Activated B cell treated with CpG ODN at 0.5 μM for 24 hours (primary cell): ENCODE measurements at regions not wholly inside any gene's neighbourhood (a gene's known extent, or its start where the extent isn't known, plus 50 kb on each side); places are given as distances from the start of the nearest gene placed in this dataset.
"Not testable (repeated sequence)": the region's sequence is repeated elsewhere in the genome, so short reads cannot be mapped to it uniquely, and the experiment has no call there.

ENCODE experiments used
- ATAC-seq: fragments of 200-7000 bp; cut with Tn5 transposase; one replicate; pipeline ENCODE4 v1.10.0; 2021; ENCODE audit warnings: low read depth, mild to moderate bottlenecking, moderate library complexity
- CTCF ChIA-PET: fragments of 350-600 bp; sonication (Branson Sonifier 250); formaldehyde crosslinking; loops from one replicate; lab custom pipeline; 2021; ENCODE audit warnings: antibody characterized with exemption; lab: Charles Lee
- POLR2A ChIA-PET: fragments of 350-600 bp; sonication (Branson Sonifier 250); formaldehyde crosslinking; loops from one replicate; lab custom pipeline; 2021; ENCODE audit warnings: antibody characterized with exemption; lab: Charles Lee
- DNase-seq: peaks from one replicate; pipeline ENCODE4 v3.0.0; 2022
- H3K27ac Mint-ChIP-seq: one replicate; pipeline ENCODE4 v1.8.0; 2020; ENCODE audit warnings: mixed read lengths
- H3K27me3 Mint-ChIP-seq: one replicate; pipeline ENCODE4 v1.8.0; 2021; ENCODE audit warnings: mixed read lengths
- H3K36me3 Mint-ChIP-seq: one replicate; pipeline ENCODE4 v1.8.0; 2021; ENCODE audit warnings: low read depth, mixed read lengths
- H3K4me1 Mint-ChIP-seq: one replicate; pipeline ENCODE4 v1.8.0; 2021; ENCODE audit warnings: mixed read lengths
- H3K4me3 Mint-ChIP-seq: one replicate; pipeline ENCODE4 v1.8.0; 2020; ENCODE audit warnings: mild to moderate bottlenecking, mixed read lengths
- H3K9me3 Mint-ChIP-seq: one replicate; pipeline ENCODE4 v1.8.0; 2020; ENCODE audit warnings: mixed read lengths
- CTCF ChIP-seq: fragments of 200-600 bp; IDR thresholded peaks from one replicate; pipeline ENCODE4 v1.8.0; 2022; ENCODE audit warnings: antibody characterized with exemption, mild to moderate bottlenecking
- intact Hi-C: fragments of 100-400 bp; cut with micrococcal nuclease; formaldehyde crosslinking; loops from one replicate; pipeline ENCODE4 v1.15.1; 2024

GRCh38 chr4:79599691-79600090 is 191.7 kb upstream of the GK2 start:
- H3K4me1 Mint-ChIP-seq, result peaks cover 59% of the 10 kb centered on the region
- ChIA-PET CTCF (no interaction called here), POLR2A (interaction anchor here (0.6 kb wide), 1 partner anchor 420 kb away, joined by 4 read pairs; no protein-coding TSS in a partner anchor)

GRCh38 chr4:79598801-79599200 is 190.8 kb upstream of the GK2 start:
- DNase-seq (no peak), ATAC-seq (no peak)
- POLR2A ChIA-PET, result interaction anchor here (0.6 kb wide), 1 partner anchor 421 kb away, joined by 4 read pairs; no protein-coding TSS in a partner anchor
- TF ChIP-seq CTCF, result no peak
- no peaks in the 10 kb centered on the region for H3K36me3 Mint-ChIP-seq
- H3K27ac Mint-ChIP-seq, result peak overlapping the region; percentile 53
- H3K9me3 Mint-ChIP-seq, result peaks cover 16% of the 10 kb centered on the region
- peak overlapping the region; percentile 36 for H3K4me3 Mint-ChIP-seq
- intact Hi-C loops, result no loop called here
- H3K27me3 Mint-ChIP-seq, result no peaks in the 10 kb centered on the region
- CTCF ChIA-PET, result no interaction called here
- peaks cover 51% of the 10 kb centered on the region for H3K4me1 Mint-ChIP-seq

More at GRCh38 chr4:79599691-79600090, 191.7 kb upstream of the GK2 start:
- no peaks in the 10 kb centered on the region for H3K27me3 Mint-ChIP-seq
- H3K27ac Mint-ChIP-seq, result peak overlapping the region; percentile 73
- TF ChIP-seq CTCF, result no peak
- intact Hi-C loops, result loop anchor here (10.0 kb wide), 1 partner anchor 585 kb away; no protein-coding TSS in a partner anchor
- DNase-seq, result no peak
- peaks cover 16% of the 10 kb centered on the region for H3K9me3 Mint-ChIP-seq
- no peak for ATAC-seq
- H3K36me3 Mint-ChIP-seq, result no peaks in the 10 kb centered on the region
- H3K4me3 Mint-ChIP-seq, result peak overlapping the region; percentile 54

- intact Hi-C loops, result no loop called here
- H3K4me3 Mint-ChIP-seq, result no peak overlapping the region
Measured at GRCh38 chr4:79598214-79598613, 190.2 kb upstream of the GK2 start.

GRCh38 chr4:79597266-79597665 is 189.2 kb upstream of the GK2 start:
- Mint-ChIP-seq H3K27ac (no peak overlapping the region), H3K27me3 (no peaks in the 10 kb centered on the region), H3K4me3 (no peak overlapping the region), H3K36me3 (no peaks in the 10 kb centered on the region), H3K9me3 (peaks cover 13% of the 10 kb centered on the region), H3K4me1 (peaks cover 45% of the 10 kb centered on the region)
- no peak for TF ChIP-seq CTCF
- POLR2A ChIA-PET, result no interaction called here
- ATAC-seq (no peak), DNase-seq (no peak)
- CTCF ChIA-PET, result no interaction called here
- intact Hi-C loops, result no loop called here

More at GRCh38 chr4:79598214-79598613, 190.2 kb upstream of the GK2 start:
- ATAC-seq, result no peak
- Mint-ChIP-seq H3K36me3 (no peaks in the 10 kb centered on the region), H3K27ac (no peak overlapping the region), H3K27me3 (no peaks in the 10 kb centered on the region), H3K9me3 (peaks cover 13% of the 10 kb centered on the region), H3K4me1 (peaks cover 45% of the 10 kb centered on the region)
- no peak for TF ChIP-seq CTCF
- no peak for DNase-seq
- POLR2A ChIA-PET, result no interaction called here
- CTCF ChIA-PET, result no interaction called here

GRCh38 chr4:79592218-79592617 is 184.2 kb upstream of the GK2 start:
- DNase-seq, H3K9me3 Mint-ChIP-seq, H3K4me1 Mint-ChIP-seq, H3K27me3 Mint-ChIP-seq, H3K27ac Mint-ChIP-seq, H3K36me3 Mint-ChIP-seq, ATAC-seq, CTCF ChIA-PET, POLR2A ChIA-PET, intact Hi-C loops, H3K4me3 Mint-ChIP-seq: not testable (repeated sequence)

GRCh38 chr4:79588679-79589078 is 180.7 kb upstream of the GK2 start:
- CTCF ChIA-PET, result no interaction called here
- Mint-ChIP-seq H3K4me3 (no peak overlapping the region), H3K9me3 (peaks cover 3% of the 10 kb centered on the region), H3K4me1 (no peaks in the 10 kb centered on the region), H3K27ac (no peak overlapping the region), H3K27me3 (peaks cover 6% of the 10 kb centered on the region), H3K36me3 (no peaks in the 10 kb centered on the region)
- no peak for DNase-seq
- intact Hi-C loops, result no loop called here
- ATAC-seq, result no peak
- no peak for TF ChIP-seq CTCF
- POLR2A ChIA-PET, result no interaction called here

- H3K27me3 Mint-ChIP-seq, POLR2A ChIA-PET, ATAC-seq, H3K9me3 Mint-ChIP-seq, DNase-seq, H3K36me3 Mint-ChIP-seq, intact Hi-C loops, H3K4me3 Mint-ChIP-seq, CTCF ChIA-PET, H3K27ac Mint-ChIP-seq, H3K4me1 Mint-ChIP-seq: not testable (repeated sequence)
Measured at GRCh38 chr4:79587207-79587606, 179.2 kb upstream of the GK2 start.
